Mucosa of descending colon (tissue), 3 donors: ENCODE measurements at regions not wholly inside any gene's neighbourhood (a gene's known extent, or its start where the extent isn't known, plus 50 kb on each side); places are given as distances from the start of the nearest gene placed in this dataset.

Source experiments
- ATAC-seq: fragments of 200-7000 bp; cut with Tn5 transposase; one replicate; pipeline ENCODE4 v1.9.1; 2020; ENCODE audit warnings: mild to moderate bottlenecking, moderate library complexity
- DNase-seq, 3 donors: peaks; one replicate each; pipeline ENCODE4 v3.0.0-alpha.2; 2020
- H3K36me3 ChIP-seq: fragments of 200-600 bp; one replicate; pipeline ENCODE4 v1.8.0; 2021; ENCODE audit warnings: low read depth, mild to moderate bottlenecking
- H3K4me1 ChIP-seq: fragments of 200-600 bp; one replicate; pipeline ENCODE4 v1.8.0; 2021; ENCODE audit warnings: low read depth, mild to moderate bottlenecking
- H3K4me3 ChIP-seq: fragments of 200-600 bp; one replicate; pipeline ENCODE4 v1.8.0; 2021; ENCODE audit warnings: mild to moderate bottlenecking
- H3K9me3 ChIP-seq: fragments of 200-600 bp; one replicate; pipeline ENCODE4 v1.8.0; 2021; ENCODE audit warnings: mild to moderate bottlenecking
- intact Hi-C, 2 donors: fragments of 100-400 bp; cut with DNase I in 1 of 2; cut with micrococcal nuclease in 1 of 2; formaldehyde crosslinking; loops; one replicate each; pipeline versions ENCODE4 v1.11.0 to v1.11.1; 2022; cut with DNase I, micrococcal nuclease
- TF ChIP-seq, protein P1 (sequence below): fragments of 200-600 bp; IDR thresholded peaks from one replicate; pipeline ENCODE4 v1.8.0; 2022; ENCODE audit warnings: antibody characterized with exemption, mild to moderate bottlenecking
- donor health status: DM: no; HTN: no; CAD: no; lungs with moderate emphysema.
- donor health status: DM: no; HTN: no; CAD: no.
- donor health status: DM: no; HTN: yes; CAD: no.

DNA sequence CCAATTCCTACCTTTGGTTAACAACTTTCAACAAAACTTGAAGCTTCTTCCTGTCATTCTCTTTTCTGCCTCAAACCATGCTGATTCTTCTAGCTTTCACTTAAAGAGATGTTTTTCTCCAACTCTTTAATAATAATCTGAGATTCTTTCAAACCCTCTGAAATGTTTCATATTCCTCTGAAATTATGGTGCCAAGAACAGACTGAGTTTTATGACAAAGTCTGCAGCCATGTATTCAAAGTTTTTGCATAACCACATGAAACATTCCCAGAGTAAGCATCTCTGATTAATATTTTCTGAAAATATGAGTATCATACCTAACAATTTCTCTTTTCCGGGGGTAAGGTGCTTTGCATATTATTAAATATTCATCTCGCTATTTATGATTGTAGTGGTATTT is 59.1 kb upstream of the DCN start:
- intact Hi-C loops: no loop called here
- H3K4me1 ChIP-seq: no peaks in the 10 kb centered on the region
- DNase-seq (no peak), ATAC-seq (no peak)
- TF ChIP-seq, protein P1, sequence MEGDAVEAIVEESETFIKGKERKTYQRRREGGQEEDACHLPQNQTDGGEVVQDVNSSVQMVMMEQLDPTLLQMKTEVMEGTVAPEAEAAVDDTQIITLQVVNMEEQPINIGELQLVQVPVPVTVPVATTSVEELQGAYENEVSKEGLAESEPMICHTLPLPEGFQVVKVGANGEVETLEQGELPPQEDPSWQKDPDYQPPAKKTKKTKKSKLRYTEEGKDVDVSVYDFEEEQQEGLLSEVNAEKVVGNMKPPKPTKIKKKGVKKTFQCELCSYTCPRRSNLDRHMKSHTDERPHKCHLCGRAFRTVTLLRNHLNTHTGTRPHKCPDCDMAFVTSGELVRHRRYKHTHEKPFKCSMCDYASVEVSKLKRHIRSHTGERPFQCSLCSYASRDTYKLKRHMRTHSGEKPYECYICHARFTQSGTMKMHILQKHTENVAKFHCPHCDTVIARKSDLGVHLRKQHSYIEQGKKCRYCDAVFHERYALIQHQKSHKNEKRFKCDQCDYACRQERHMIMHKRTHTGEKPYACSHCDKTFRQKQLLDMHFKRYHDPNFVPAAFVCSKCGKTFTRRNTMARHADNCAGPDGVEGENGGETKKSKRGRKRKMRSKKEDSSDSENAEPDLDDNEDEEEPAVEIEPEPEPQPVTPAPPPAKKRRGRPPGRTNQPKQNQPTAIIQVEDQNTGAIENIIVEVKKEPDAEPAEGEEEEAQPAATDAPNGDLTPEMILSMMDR: no peak
- no peak overlapping the region for H3K4me3 ChIP-seq
- H3K36me3 ChIP-seq: no peaks in the 10 kb centered on the region
- no peaks in the 10 kb centered on the region for H3K9me3 ChIP-seq

DNA sequence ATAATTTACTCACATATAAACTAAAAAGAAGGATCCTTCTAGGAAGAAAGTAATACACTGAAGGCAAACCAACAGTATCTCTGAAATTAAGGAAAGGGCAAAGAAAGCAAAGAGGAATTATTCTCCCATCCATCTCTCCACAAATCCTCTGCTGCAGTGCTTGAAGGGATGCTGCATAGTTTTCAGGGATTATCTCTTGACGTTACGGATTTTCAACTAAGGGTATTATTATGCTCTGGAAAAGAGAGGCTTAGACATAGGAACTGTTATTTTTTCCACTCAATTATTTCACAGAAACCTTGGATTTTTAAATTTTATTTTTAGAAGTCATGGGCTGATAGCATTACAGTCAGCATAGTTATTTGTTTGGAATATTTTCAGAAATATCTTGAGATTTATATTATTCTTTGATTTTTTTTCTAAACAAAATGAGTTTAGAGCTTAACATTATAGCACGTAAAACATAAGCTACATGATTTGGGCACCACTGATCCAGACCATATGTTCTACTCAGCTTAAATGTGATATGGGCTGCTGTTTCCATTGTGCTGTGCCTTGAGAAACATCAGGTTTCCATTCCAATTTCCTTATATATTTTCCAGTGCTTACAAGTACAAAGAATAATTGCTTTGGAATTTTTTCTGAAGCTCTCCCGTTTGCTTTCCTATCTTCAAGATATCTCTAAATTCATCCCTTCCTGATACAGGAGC is 57.9 kb upstream of the DCN start:
- intact Hi-C loops: no loop called here
- Histone ChIP-seq H3K36me3 (no peaks in the 10 kb centered on the region), H3K4me1 (no peaks in the 10 kb centered on the region), H3K9me3 (no peaks in the 10 kb centered on the region), H3K4me3 (no peak overlapping the region)
- ATAC-seq: no peak
- no peak for DNase-seq
- TF ChIP-seq, protein P1: no peak

DNA sequence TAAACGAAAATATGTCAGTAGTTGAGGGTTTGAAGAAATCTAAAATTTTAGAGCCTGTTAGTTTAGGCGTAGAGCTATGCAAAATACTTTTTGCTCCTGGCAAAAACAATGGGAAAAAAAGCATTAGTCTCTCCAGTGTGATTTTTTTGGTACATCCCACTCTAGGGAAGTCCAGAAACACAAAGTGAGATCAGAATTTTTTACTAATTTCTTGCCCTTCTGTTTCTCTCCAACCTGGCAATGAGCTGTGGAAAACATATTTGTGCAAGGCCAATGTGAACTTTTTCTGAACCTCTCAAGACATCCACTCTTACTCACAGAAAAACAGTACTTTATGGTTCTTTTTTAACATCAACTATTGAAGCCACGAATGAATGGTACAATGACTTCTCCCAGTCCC is 56.9 kb upstream of the DCN start:
- Histone ChIP-seq H3K4me1 (no peaks in the 10 kb centered on the region), H3K9me3 (no peaks in the 10 kb centered on the region), H3K36me3 (no peaks in the 10 kb centered on the region), H3K4me3 (no peak overlapping the region)
- DNase-seq (no peak), ATAC-seq (no peak)
- TF ChIP-seq, protein P1: no peak
- intact Hi-C loops: no loop called here
